GM19438 (cell line): ENCODE measurements at regions not wholly inside any gene's neighbourhood (a gene's known extent, or its start where the extent isn't known, plus 50 kb on each side); places are given as distances from the start of the nearest gene placed in this dataset.
"Not testable (repeated sequence)": the region's sequence is repeated elsewhere in the genome, so short reads cannot be mapped to it uniquely, and the experiment has no call there.

Source experiments
- ATAC-seq: cut with Tn5 transposase; IDR thresholded peaks from one replicate; pipeline ENCODE4 v1.9.1; 2021; ENCODE audit warnings: low read depth; ENCODE audit not compliant: unreplicated experiment

- ATAC-seq: not testable (repeated sequence)
These were observed 559.0 kb downstream of the CD109 start for GRCh38 chr6:74255007-74255406.

- not testable (repeated sequence) for ATAC-seq
These were observed 558.1 kb downstream of the CD109 start for GRCh38 chr6:74254147-74254546.

- no peak for ATAC-seq
These were observed 557.3 kb downstream of the CD109 start for GRCh38 chr6:74253261-74253660.

GRCh38 chr6:74250161-74250818, 554.3 kb downstream of the CD109 start:
- ATAC-seq: no peak

GRCh38 chr6:74249658-74250057, 553.7 kb downstream of the CD109 start:
- peak; percentile 82 for ATAC-seq

GRCh38 chr6:74248966-74249365, 553.0 kb downstream of the CD109 start:
- no peak for ATAC-seq

GRCh38 chr6:74222768-74223333, 526.8 kb downstream of the CD109 start:
- no peak for ATAC-seq

- no peak for ATAC-seq
These were observed 518.0 kb downstream of the CD109 start for GRCh38 chr6:74213995-74214394.

GRCh38 chr6:74208239-74208638, 512.2 kb downstream of the CD109 start:
- ATAC-seq: no peak

- no peak for ATAC-seq
These were observed 503.4 kb downstream of the CD109 start for GRCh38 chr6:74199215-74199915.

- no peak for ATAC-seq
These were observed 501.3 kb downstream of the CD109 start for GRCh38 chr6:74197310-74197709.

- no peak for ATAC-seq
These were observed 491.8 kb downstream of the CD109 start for GRCh38 chr6:74187811-74188210.

- no peak for ATAC-seq
These were observed 487.0 kb downstream of the CD109 start for GRCh38 chr6:74182992-74183391.

GRCh38 chr6:74181471-74181870, 485.5 kb downstream of the CD109 start:
- no peak for ATAC-seq

- ATAC-seq: no peak
These were observed 481.5 kb downstream of the CD109 start for GRCh38 chr6:74177506-74177905.

- ATAC-seq: not testable (repeated sequence)
These were observed 474.5 kb downstream of the CD109 start for GRCh38 chr6:74170550-74170949.

- no peak for ATAC-seq
These were observed 474.1 kb downstream of the CD109 start for GRCh38 chr6:74170118-74170517.

GRCh38 chr6:74167976-74168375, 472.0 kb downstream of the CD109 start:
- ATAC-seq: no peak

- no peak for ATAC-seq
These were observed 471.5 kb downstream of the CD109 start for GRCh38 chr6:74167511-74167910.

GRCh38 chr6:74166849-74167248, 470.8 kb downstream of the CD109 start:
- ATAC-seq: no peak

- no peak for ATAC-seq
These were observed 465.4 kb downstream of the CD109 start for GRCh38 chr6:74161380-74161779.

- no peak for ATAC-seq
These were observed 456.2 kb downstream of the CD109 start for GRCh38 chr6:74152096-74152675.
